Activated CD8-positive, alpha-beta memory T cell treated with anti-CD3 and anti-CD28 coated beads for 48 hours (primary cell): ENCODE measurements at regions not wholly inside any gene's neighbourhood (a gene's known extent, or its start where the extent isn't known, plus 50 kb on each side); places are given as distances from the start of the nearest gene placed in this dataset.
"Not testable (repeated sequence)": the region's sequence is repeated elsewhere in the genome, so short reads cannot be mapped to it uniquely, and the experiment has no call there.

ENCODE experiments used
- DNase-seq, 3 experiments: peaks; one replicate each; pipeline ENCODE4 v3.0.0-alpha.2; 2020; ENCODE audit warnings: low read depth in 2 of 3, low spot score in 2 of 3

GRCh38 chr15:70602834-70603560 is 160.4 kb downstream of the UACA start:
- DNase-seq: no peak

GRCh38 chr15:70602281-70602680 is 161.1 kb downstream of the UACA start:
- DNase-seq: no peak

GRCh38 chr15:70597945-70598344 is 165.4 kb downstream of the UACA start:
- DNase-seq: no peak

- DNase-seq: no peak
These were observed 166.2 kb downstream of the UACA start for GRCh38 chr15:70597056-70597603.

GRCh38 chr15:70596354-70597055 is 166.9 kb downstream of the UACA start:
- no peak for DNase-seq

GRCh38 chr15:70593795-70594194 is 169.6 kb downstream of the UACA start:
- no peak for DNase-seq

GRCh38 chr15:70589728-70590127 is 173.6 kb downstream of the UACA start:
- no peak for DNase-seq

- no peak for DNase-seq
These were observed 174.1 kb downstream of the UACA start for GRCh38 chr15:70589221-70589620.

- no peak for DNase-seq
These were observed 174.7 kb downstream of the UACA start for GRCh38 chr15:70588613-70589012.

- no peak for DNase-seq
These were observed 175.3 kb downstream of the UACA start for GRCh38 chr15:70587896-70588567.

GRCh38 chr15:70587012-70587634 is 176.2 kb downstream of the UACA start:
- DNase-seq: not testable (repeated sequence)

- no peak for DNase-seq
These were observed 177.1 kb downstream of the UACA start for GRCh38 chr15:70586241-70586640.

- no peak for DNase-seq
These were observed 177.7 kb downstream of the UACA start for GRCh38 chr15:70585707-70586034.

GRCh38 chr15:70584838-70585706 is 178.3 kb downstream of the UACA start:
- peak in 2 of 3 experiments; percentile 12 to 21 for DNase-seq

- no peak for DNase-seq
These were observed 178.9 kb downstream of the UACA start for GRCh38 chr15:70584441-70584837.

GRCh38 chr15:70583006-70583405 is 180.4 kb downstream of the UACA start:
- no peak for DNase-seq

GRCh38 chr15:70582143-70582945 is 181.0 kb downstream of the UACA start:
- DNase-seq: no peak

GRCh38 chr15:70580958-70581357 is 182.4 kb downstream of the UACA start:
- no peak for DNase-seq

- DNase-seq: no peak
These were observed 183.1 kb downstream of the UACA start for GRCh38 chr15:70580286-70580685.

GRCh38 chr15:70579766-70580165 is 183.6 kb downstream of the UACA start:
- DNase-seq: no peak
